ENCODE measurements at regions not wholly inside any gene's neighbourhood (a gene's known extent, or its start where the extent isn't known, plus 50 kb on each side); places are given as distances from the start of the nearest gene placed in this dataset.

- no peak for DNase-seq (ENCODE audit: low spot score)
Measured at GRCh38 chr22:49027368-49027670, 800.4 kb downstream of the BRD1 start.

- no peak for DNase-seq (ENCODE audit: low spot score)
Measured at GRCh38 chr22:49026494-49027367, 800.9 kb downstream of the BRD1 start.

GRCh38 chr22:49025791-49026493, 801.7 kb downstream of the BRD1 start:
- no peak for DNase-seq (ENCODE audit: low spot score)

- no peak for DNase-seq (ENCODE audit: low spot score)
Measured at GRCh38 chr22:49024775-49025440, 802.8 kb downstream of the BRD1 start.

GRCh38 chr22:49023879-49024774, 803.5 kb downstream of the BRD1 start:
- no peak for DNase-seq (ENCODE audit: low spot score)

- DNase-seq (ENCODE audit: low spot score): no peak
Measured at GRCh38 chr22:49023161-49023878, 804.4 kb downstream of the BRD1 start.

GRCh38 chr22:49022816-49023160, 804.9 kb downstream of the BRD1 start:
- no peak for DNase-seq (ENCODE audit: low spot score)

GRCh38 chr22:49021926-49022815, 805.5 kb downstream of the BRD1 start:
- no peak for DNase-seq (ENCODE audit: low spot score)

- no peak for DNase-seq (ENCODE audit: low spot score)
Measured at GRCh38 chr22:49021131-49021925, 806.3 kb downstream of the BRD1 start.

GRCh38 chr22:49019737-49020713, 807.6 kb downstream of the BRD1 start:
- DNase-seq (ENCODE audit: low spot score): no peak

GRCh38 chr22:49018601-49019000, 809.1 kb downstream of the BRD1 start:
- no peak for DNase-seq (ENCODE audit: low spot score)

GRCh38 chr22:49017482-49018329, 810.0 kb downstream of the BRD1 start:
- DNase-seq (ENCODE audit: low spot score): no peak

GRCh38 chr22:49016909-49017481, 810.7 kb downstream of the BRD1 start:
- DNase-seq (ENCODE audit: low spot score): no peak

GRCh38 chr22:49015993-49016908, 811.4 kb downstream of the BRD1 start:
- no peak for DNase-seq (ENCODE audit: low spot score)

GRCh38 chr22:49015459-49015858, 812.2 kb downstream of the BRD1 start:
- DNase-seq (ENCODE audit: low spot score): no peak
